GM19468 (cell line): ENCODE measurements at regions not wholly inside any gene's neighbourhood (a gene's known extent, or its start where the extent isn't known, plus 50 kb on each side); places are given as distances from the start of the nearest gene placed in this dataset.

Experiments used
- ATAC-seq: cut with Tn5 transposase; IDR thresholded peaks from one replicate; pipeline ENCODE4 v1.9.1; 2021; ENCODE audit warnings: mild to moderate bottlenecking, moderate library complexity, moderate number of reproducible peaks; ENCODE audit not compliant: unreplicated experiment; ENCODE audit errors: extremely low read depth

GRCh38 chr7:26022982-26023381 lies 129.0 kb upstream of the NFE2L3 start:
- ATAC-seq = no peak

DNA sequence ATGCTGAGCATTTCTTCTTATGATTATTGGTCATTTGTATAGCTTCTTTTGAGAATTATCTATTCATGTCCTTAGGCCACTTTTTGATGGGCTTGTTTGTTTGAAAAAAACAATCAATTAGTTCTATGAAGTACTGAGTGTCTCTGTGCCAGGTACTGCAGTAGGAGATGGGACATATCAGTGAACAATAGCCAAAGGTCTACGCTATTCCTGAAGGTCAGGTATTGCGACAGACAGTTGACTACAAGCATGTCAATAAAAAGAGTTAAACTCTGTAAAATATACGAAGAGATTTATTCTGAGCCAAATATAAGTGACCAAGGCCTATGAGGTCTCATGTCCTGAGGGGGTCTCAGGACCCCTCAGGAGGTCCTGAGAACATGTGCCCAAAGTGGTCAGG lies 122.1 kb upstream of the NFE2L3 start:
- no peak for ATAC-seq

GRCh38 chr7:26034391-26034790 lies 117.6 kb upstream of the NFE2L3 start:
- ATAC-seq = no peak

- ATAC-seq = no peak
Measured at GRCh38 chr7:26035552-26035951, 116.4 kb upstream of the NFE2L3 start.

DNA sequence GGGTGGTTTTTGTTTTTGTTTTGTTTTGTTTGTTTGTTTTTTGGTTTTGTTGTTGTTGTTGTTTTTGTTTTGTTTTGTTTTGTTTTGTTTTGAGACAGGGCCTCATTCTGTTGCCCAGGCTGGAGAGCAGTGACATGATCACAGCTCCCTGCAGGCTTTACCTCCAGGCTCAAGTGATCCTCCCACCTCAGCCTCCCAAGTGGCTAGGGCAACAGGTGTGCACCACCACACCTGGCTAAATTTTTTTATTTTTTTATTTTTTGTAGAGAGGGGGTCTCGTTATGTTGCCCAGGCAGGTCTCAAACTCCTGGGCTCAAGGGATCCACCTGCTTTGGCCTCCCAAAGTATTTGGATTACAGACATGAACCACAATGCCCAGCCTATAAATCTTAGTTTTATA lies 115.9 kb upstream of the NFE2L3 start:
- no peak for ATAC-seq

- ATAC-seq = no peak
Measured at GRCh38 chr7:26038201-26038990, 113.6 kb upstream of the NFE2L3 start.

- ATAC-seq = no peak
Measured at GRCh38 chr7:26040085-26040484, 111.9 kb upstream of the NFE2L3 start.

GRCh38 chr7:26042237-26042636 lies 109.8 kb upstream of the NFE2L3 start:
- ATAC-seq = no peak

- ATAC-seq = no peak
Measured at GRCh38 chr7:26043801-26044200, 108.2 kb upstream of the NFE2L3 start.

DNA sequence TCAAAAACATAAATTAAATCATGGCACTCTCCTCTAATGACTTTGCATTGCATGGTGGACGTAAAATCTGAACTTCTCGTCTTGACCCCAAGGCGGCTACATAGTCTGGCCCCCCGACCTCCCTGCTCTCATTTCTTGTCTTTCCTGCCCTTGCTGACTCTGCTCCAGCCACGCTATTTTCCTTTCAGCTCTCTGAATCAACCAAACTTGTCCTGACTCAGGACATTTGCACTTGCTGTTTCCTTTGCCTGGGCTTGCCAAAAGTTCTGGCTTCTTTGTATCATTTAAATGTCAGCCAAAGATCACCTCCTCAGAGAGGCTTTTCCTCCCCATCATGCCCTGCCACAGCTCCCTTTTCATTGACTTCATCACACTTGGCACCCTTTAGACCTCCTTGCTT lies 107.7 kb upstream of the NFE2L3 start:
- ATAC-seq = no peak

GRCh38 chr7:26046150-26046549 lies 105.8 kb upstream of the NFE2L3 start:
- no peak for ATAC-seq

GRCh38 chr7:26046878-26047277 lies 105.1 kb upstream of the NFE2L3 start:
- no peak for ATAC-seq

DNA sequence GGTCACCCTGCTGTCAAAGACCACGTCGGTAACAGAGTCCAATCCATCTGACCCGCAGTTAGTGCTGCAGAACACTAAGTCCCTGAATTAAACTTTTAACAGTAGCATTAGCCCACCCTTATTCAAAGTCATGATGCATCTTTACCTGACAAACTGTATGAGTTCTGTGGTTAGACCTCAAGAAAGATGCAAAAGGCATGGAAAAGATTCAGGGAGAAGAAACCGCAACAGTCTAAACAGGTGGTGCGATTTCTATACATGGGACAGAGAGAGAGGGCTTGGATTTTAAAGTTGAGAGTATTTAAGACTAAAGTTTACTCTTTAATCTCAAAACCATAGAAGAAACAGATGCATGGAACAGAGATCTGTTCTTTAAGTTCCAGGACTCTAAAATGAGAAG lies 103.3 kb upstream of the NFE2L3 start:
- ATAC-seq = no peak

DNA sequence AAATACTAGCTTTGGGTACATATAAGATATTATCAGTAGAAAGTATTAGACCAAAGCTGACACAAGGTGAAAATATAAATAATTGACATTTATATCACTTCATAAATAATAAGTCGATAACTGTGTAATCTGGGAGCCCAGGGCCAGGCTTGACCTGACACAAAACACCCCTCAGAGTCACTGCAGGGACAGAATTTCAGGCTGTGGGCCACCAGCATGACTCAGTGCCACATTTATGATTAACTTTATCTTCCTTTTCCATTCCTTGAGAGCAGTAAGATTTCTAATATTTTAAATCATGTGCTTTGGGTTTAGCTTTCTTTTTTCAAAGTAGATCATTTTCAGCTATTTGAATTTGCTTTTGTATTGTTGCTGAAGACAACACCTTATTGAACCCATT lies 102.9 kb upstream of the NFE2L3 start:
- no peak for ATAC-seq

- ATAC-seq = no peak
Measured at GRCh38 chr7:26051021-26051420, 101.0 kb upstream of the NFE2L3 start.

DNA sequence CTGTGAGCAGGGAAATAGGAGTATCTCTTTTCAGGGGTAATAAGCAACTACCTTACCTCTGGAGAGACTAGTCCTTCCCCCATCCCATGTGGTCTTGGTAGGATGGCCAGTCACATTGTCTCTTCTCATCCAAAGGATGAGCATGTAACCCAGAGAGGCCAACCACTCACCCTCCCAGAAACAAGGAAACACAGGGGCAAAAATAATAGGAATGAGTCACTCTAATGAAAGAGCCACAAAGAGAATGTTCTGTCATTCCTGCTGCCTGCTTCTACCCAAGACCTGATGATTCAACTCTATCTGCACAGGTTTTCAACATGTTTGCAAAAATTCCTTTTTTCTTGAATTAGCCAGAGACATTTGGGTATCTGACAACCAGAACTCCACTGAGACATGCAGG lies 99.3 kb upstream of the NFE2L3 start:
- no peak for ATAC-seq

DNA sequence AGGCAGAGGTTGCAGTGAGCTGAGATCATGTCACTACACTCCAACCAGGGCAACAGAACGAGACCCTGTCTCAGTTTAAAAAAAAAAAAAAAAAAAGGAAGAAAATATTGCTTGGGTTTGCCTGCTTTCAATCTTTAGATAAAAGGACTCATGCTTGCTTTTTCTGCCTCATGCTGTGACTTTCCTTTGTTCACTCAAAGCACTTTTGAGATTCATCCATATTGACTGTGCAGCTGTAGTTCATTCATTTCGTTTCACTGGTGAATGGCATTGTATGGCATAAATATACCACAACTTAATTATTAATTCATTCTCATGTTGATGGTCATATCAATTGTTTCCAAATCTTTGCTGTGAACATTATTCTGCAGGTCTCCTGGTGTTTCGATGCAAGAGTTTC lies 97.6 kb upstream of the NFE2L3 start:
- no peak for ATAC-seq

GRCh38 chr7:26055241-26055640 lies 96.8 kb upstream of the NFE2L3 start:
- ATAC-seq = no peak

DNA sequence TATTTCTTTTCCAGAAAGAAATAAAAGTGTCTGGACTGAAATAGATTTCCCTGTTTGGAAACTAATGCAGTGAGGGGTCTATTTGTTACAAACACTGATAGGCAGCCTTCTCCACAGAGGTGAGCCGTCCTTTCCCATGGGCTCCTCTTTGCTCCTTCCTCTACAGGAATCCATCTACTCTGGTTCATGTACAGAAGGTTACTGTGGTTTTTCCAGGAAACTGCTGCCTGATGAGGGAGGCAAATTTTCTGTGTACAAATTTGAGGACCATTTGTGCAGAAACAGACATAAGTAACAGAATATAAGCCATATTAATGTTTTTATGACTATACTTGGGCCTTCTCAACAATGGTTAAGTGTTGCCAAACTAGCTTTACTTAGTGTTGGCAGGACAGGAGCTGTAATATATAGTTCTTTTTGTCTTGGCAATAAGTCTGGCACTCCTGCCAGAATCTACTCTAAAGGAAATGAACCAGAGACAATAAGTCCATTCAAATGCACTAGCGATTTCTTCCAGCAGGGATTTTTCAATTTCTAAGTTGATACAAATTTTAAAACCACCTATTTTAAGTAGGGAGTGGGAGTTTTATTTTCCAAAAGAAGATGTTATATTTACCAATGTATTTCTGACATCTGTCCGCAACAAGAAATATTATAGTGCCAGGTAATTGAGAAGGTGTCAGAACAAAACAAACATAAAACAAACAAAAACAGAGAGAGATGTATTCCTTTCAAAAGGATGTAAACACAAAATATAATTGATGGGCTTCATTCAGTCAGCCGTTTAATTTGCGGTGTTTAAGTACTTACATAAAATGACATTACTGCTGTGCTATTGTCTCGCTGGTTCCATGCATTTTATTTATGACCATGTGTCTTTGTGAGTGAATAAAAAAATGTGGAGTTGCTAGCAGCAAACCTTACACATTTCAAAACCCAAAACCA lies 91.0 kb upstream of the NFE2L3 start:
- ATAC-seq = no peak

- no peak for ATAC-seq
Measured at GRCh38 chr7:26061678-26062603, 90.1 kb upstream of the NFE2L3 start.
